ENCODE measurements at regions not wholly inside any gene's neighbourhood (a gene's known extent, or its start where the extent isn't known, plus 50 kb on each side); places are given as distances from the start of the nearest gene placed in this dataset.

DNA sequence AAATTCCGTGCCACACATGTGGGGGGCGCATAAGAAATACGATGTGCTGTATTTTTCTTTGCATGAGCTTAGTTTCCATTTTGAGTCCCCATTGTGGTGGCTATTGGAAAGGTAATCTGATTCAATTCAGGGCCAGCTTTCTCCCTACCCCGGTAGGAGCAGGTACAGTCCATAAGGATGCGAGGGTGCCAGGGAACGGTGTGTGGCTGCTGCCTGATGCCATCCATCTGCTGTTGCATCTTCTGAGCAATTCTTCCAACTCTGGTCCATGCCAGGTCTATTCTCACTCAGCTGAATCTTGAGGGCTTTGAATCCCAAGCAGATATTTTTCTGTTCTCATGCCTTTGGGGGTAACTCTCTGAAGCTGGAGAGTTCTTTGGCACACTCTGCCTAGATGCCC, 392.7 kb downstream of the AGTPBP1 start:
- no peak overlapping the region for H2AK5ac ChIP-seq (ENCODE audit: low read depth, low read length)
- H3K27me3 ChIP-seq (ENCODE audit: control insufficient read depth, insufficient read depth, low read length) = no peaks in the 10 kb centered on the region
- H3K56ac ChIP-seq (ENCODE audit: extremely low read depth, insufficient read depth, low read length) = no peak overlapping the region
- no peak overlapping the region for H4K91ac ChIP-seq (ENCODE audit: insufficient read depth, low read depth, low read length)
- H3K9me1 ChIP-seq (ENCODE audit: insufficient read depth, low read length) = no peaks in the 10 kb centered on the region
- WGBS, 2 experiments (ENCODE audit: extremely low coverage in 2 of 2, insufficient read length in 1 of 2) = 76% methylated on average over 3 of the region's 6 CpGs; no CpG with 5 or more reads in 1 of the 2 experiments
- ATAC-seq (ENCODE audit: low read depth) = no peak
- no peak overlapping the region for H2BK5ac ChIP-seq (ENCODE audit: low read depth, low read length, poor library complexity, severe bottlenecking)
- H3K36me3 ChIP-seq (ENCODE audit: control insufficient read depth, insufficient read depth, low read length) = no peaks in the 10 kb centered on the region
- BruUV-seq (replicated peaks) = no TSS peak
- H3K79me1 ChIP-seq (ENCODE audit: low read depth in 1 of 2, low read length in 2 of 2) = no peaks in the 10 kb centered on the region
- no peak overlapping the region for H2AFZ ChIP-seq (replicated peaks; ENCODE audit: low read length, poor library complexity)
- H3K23ac ChIP-seq (ENCODE audit: low read depth, low read length) = no peak overlapping the region
- no peak overlapping the region for H2AK9ac ChIP-seq (replicated peaks; ENCODE audit: low read depth, low read length, poor library complexity)
- H3K4ac ChIP-seq (ENCODE audit: low read depth, low read length) = no peak overlapping the region
- H3K9me3 ChIP-seq (ENCODE audit: control insufficient read depth, insufficient read depth, low read length) = peaks cover 15% of the 10 kb centered on the region
- ChIA-PET POLR2A (ENCODE audit: unreplicated experiment) (no interaction called here), CTCF (no interaction called here)
- H4K8ac ChIP-seq (ENCODE audit: low read depth in 2 of 2, low read length in 2 of 2) = no peak overlapping the region
- H3K9ac ChIP-seq (ENCODE audit: low read depth, low read length) = no peak overlapping the region
- no peak for DNase-seq
- H3K18ac ChIP-seq (ENCODE audit: low read depth, low read length) = no peak overlapping the region
- no peaks in the 10 kb centered on the region for H4K20me1 ChIP-seq (ENCODE audit: insufficient read depth, low read length)
- no peak overlapping the region for H3K4me3 ChIP-seq (ENCODE audit: insufficient read depth, low read depth, low read length)
- dilution Hi-C loops (cut with HindIII; ENCODE audit: low sequenced_read_pairs, unreplicated experiment) (no loop called here), intact Hi-C loops (cut with micrococcal nuclease) (no loop called here), in situ Hi-C loops (cut with MboI; ENCODE audit: low sequenced_read_pairs) (no loop called here)
- no peak overlapping the region for H2BK20ac ChIP-seq (ENCODE audit: low read depth, low read length)
- TF ChIP-seq POLR2A (IDR thresholded peaks at IDR 0.05; ENCODE audit: low read depth, low read length) = no peak
- no peak for TF ChIP-seq CHD1 (IDR thresholded peaks at IDR 0.05; ENCODE audit: low read depth, low read length)
- TF ChIP-seq MXI1 (IDR thresholded peaks at IDR 0.05; ENCODE audit: borderline replicate concordance, low read depth, low read length) = no peak
- no peak for TF ChIP-seq RCOR1 (IDR thresholded peaks at IDR 0.05; ENCODE audit: insufficient replicate concordance, low read length)
- H3K14ac ChIP-seq (replicated peaks; ENCODE audit: low read depth, low read length) = no peak overlapping the region
- no peak overlapping the region for H3K4me2 ChIP-seq (ENCODE audit: low read depth, low read length)
- H2BK15ac ChIP-seq (ENCODE audit: low read depth, low read length) = no peak overlapping the region
- H2BK120ac ChIP-seq (ENCODE audit: low read depth, low read length) = no peak overlapping the region
- H4K5ac ChIP-seq (ENCODE audit: low read depth, low read length) = no peak overlapping the region
- no peak overlapping the region for H3K27ac ChIP-seq (ENCODE audit: insufficient read depth, low read length)
- H3K4me1 ChIP-seq (ENCODE audit: control insufficient read depth, insufficient read depth, low read length) = no peaks in the 10 kb centered on the region
